Fibroblast of lung (primary cell): ENCODE measurements at regions not wholly inside any gene's neighbourhood (a gene's known extent, or its start where the extent isn't known, plus 50 kb on each side); places are given as distances from the start of the nearest gene placed in this dataset.

Experiments
- DNase-seq, 2 donors: peaks; one replicate each; pipeline versions ENCODE4 v3.0.0 to v3.0.0-alpha.2; 2010; ENCODE audit warnings: low read depth in 2 of 2
- H2AFZ ChIP-seq: 2 replicates; pipeline ENCODE4 v1.5.1; 2012; ENCODE audit warnings: low read length, control low read depth, inconsistent platforms
- H3K27ac ChIP-seq: 2 replicates; pipeline ENCODE4 v1.5.1; 2011; ENCODE audit warnings: low read length, control low read depth; ENCODE audit not compliant: insufficient read depth
- H3K27me3 ChIP-seq: 2 replicates; pipeline ENCODE4 v1.5.1; 2011; ENCODE audit warnings: mild to moderate bottlenecking, low read length; ENCODE audit not compliant: control insufficient read depth, insufficient read depth
- H3K36me3 ChIP-seq: 2 replicates; pipeline ENCODE4 v1.5.1; 2011; ENCODE audit warnings: low read length; ENCODE audit not compliant: control insufficient read depth, insufficient read depth
- H3K4me1 ChIP-seq: 2 replicates; pipeline ENCODE4 v1.5.1; 2011; ENCODE audit warnings: low read length; ENCODE audit not compliant: control insufficient read depth, insufficient read depth; ENCODE audit errors: extremely low read depth
- H3K4me2 ChIP-seq: 2 replicates; pipeline ENCODE4 v1.5.1; 2011; ENCODE audit warnings: low read length, control low read depth; ENCODE audit not compliant: insufficient read depth; ENCODE audit errors: extremely low read depth
- H3K4me3 ChIP-seq, 4 experiments: fragments of 200-600 bp in 1 of 4; sonication (generic) in 1 of 4; replicated peaks in 1 of 4; 2 replicates each; pipeline ENCODE4 v1.5.1; 2011 to 2016; ENCODE audit warnings: low read length in 4 of 4, low read depth in 3 of 4, mild to moderate bottlenecking in 3 of 4, control low read depth in 2 of 4, inconsistent platforms in 1 of 4, mixed read lengths in 1 of 4; ENCODE audit not compliant: insufficient read depth in 1 of 4; ENCODE audit errors: control extremely low read depth in 1 of 4
- H3K79me2 ChIP-seq: 2 replicates; pipeline ENCODE4 v1.5.1; 2012; ENCODE audit warnings: mild to moderate bottlenecking, low read length, inconsistent platforms; ENCODE audit not compliant: control insufficient read depth, insufficient read depth
- H3K9ac ChIP-seq: 2 replicates; pipeline ENCODE4 v1.5.1; 2011; ENCODE audit warnings: mild to moderate bottlenecking, low read length, control low read depth; ENCODE audit not compliant: insufficient read depth
- H3K9me3 ChIP-seq: 2 replicates; pipeline ENCODE4 v1.5.1; 2012; ENCODE audit warnings: low read depth, low read length; ENCODE audit not compliant: control insufficient read depth, insufficient read depth
- H4K20me1 ChIP-seq: 2 replicates; pipeline ENCODE4 v1.5.1; 2011; ENCODE audit warnings: low read length; ENCODE audit not compliant: control insufficient read depth, insufficient read depth; ENCODE audit errors: extremely low read depth
- CTCF ChIP-seq, 2 donors: IDR thresholded peaks in 1 of 2; conservative IDR thresholded peaks in 1 of 2; 1 replicate in 1 of 2; 2 replicates in 1 of 2; pipeline ENCODE4 v1.5.1; 2011 to 2012; ENCODE audit warnings: low read length in 2 of 2, control low read depth in 1 of 2, inconsistent platforms in 1 of 2, low read depth in 1 of 2, mild to moderate bottlenecking in 1 of 2
- EZH2 ChIP-seq: IDR thresholded peaks from 2 replicates; pipeline ENCODE4 v1.5.1; 2012; ENCODE audit warnings: low read length, control low read depth, mild to moderate bottlenecking; ENCODE audit errors: missing control alignments

GRCh38 chr5:173669483-173669882 lies 53.0 kb upstream of the BOD1 start:
- no peak overlapping the region for H3K9ac ChIP-seq
- DNase-seq: no peak
- TF ChIP-seq EZH2 (no peak), CTCF (conservative IDR thresholded peaks at IDR 0.05 in 1 of 2, IDR thresholded peaks at IDR 0.05 in 1 of 2; ENCODE audit: low read depth in 1 of 2, low read length in 2 of 2) (no peak)
- no peak overlapping the region for H3K4me3 ChIP-seq
- H3K4me2 ChIP-seq: no peak overlapping the region
- H3K4me1 ChIP-seq: no peaks in the 10 kb centered on the region
- no peak overlapping the region for H2AFZ ChIP-seq
- H3K27ac ChIP-seq: no peak overlapping the region
- H3K27me3 ChIP-seq: peaks cover 2% of the 10 kb centered on the region
- no peaks in the 10 kb centered on the region for H3K79me2 ChIP-seq
- no peaks in the 10 kb centered on the region for H3K36me3 ChIP-seq
- no peaks in the 10 kb centered on the region for H3K9me3 ChIP-seq
- H4K20me1 ChIP-seq: no peaks in the 10 kb centered on the region

GRCh38 chr5:173670130-173670651 lies 53.7 kb upstream of the BOD1 start:
- Histone ChIP-seq H3K36me3 (no peaks in the 10 kb centered on the region), H3K4me1 (no peaks in the 10 kb centered on the region), H3K27ac (no peak overlapping the region), H3K4me3 (no peak overlapping the region), H3K4me2 (no peak overlapping the region), H3K9ac (no peak overlapping the region), H4K20me1 (no peaks in the 10 kb centered on the region), H3K27me3 (peaks cover 2% of the 10 kb centered on the region), H3K9me3 (no peaks in the 10 kb centered on the region), H3K79me2 (no peaks in the 10 kb centered on the region), H2AFZ (no peak overlapping the region)
- peak; percentile 50 to 64 for DNase-seq
- TF ChIP-seq EZH2 (no peak), CTCF (conservative IDR thresholded peaks at IDR 0.05 in 1 of 2, IDR thresholded peaks at IDR 0.05 in 1 of 2; ENCODE audit: low read depth in 1 of 2, low read length in 2 of 2) (no peak)

GRCh38 chr5:173670791-173671120 lies 54.3 kb upstream of the BOD1 start:
- no peak for DNase-seq

More at GRCh38 chr5:173670791-173671120, 54.3 kb upstream of the BOD1 start:
- Histone ChIP-seq H3K9me3 (no peaks in the 10 kb centered on the region), H2AFZ (no peak overlapping the region), H4K20me1 (no peaks in the 10 kb centered on the region), H3K27ac (no peak overlapping the region), H3K9ac (no peak overlapping the region), H3K36me3 (no peaks in the 10 kb centered on the region), H3K4me3 (peak overlapping the region in 1 of 4 experiments; percentile 11), H3K79me2 (no peaks in the 10 kb centered on the region), H3K4me1 (no peaks in the 10 kb centered on the region), H3K27me3 (peaks cover 2% of the 10 kb centered on the region), H3K4me2 (no peak overlapping the region)
- TF ChIP-seq CTCF (conservative IDR thresholded peaks at IDR 0.05 in 1 of 2, IDR thresholded peaks at IDR 0.05 in 1 of 2; ENCODE audit: low read depth in 1 of 2, low read length in 2 of 2) (no peak), EZH2 (no peak)
